NCI-H146 treated with DMSO at 0.1 percent for 48 hours (cell line): ENCODE measurements at regions not wholly inside any gene's neighbourhood (a gene's known extent, or its start where the extent isn't known, plus 50 kb on each side); places are given as distances from the start of the nearest gene placed in this dataset.

Experiments used
- DNase-seq: peaks from one replicate; lab custom pipeline; 2025; ENCODE audit not compliant: unreplicated experiment; lab: John Stamatoyannopoulos, UW

GRCh38 chr20:51100617-51101016 is 77.7 kb upstream of the KCNG1 start:
- DNase-seq = no peak

GRCh38 chr20:51098284-51098810 is 75.4 kb upstream of the KCNG1 start:
- DNase-seq = no peak

GRCh38 chr20:51097351-51098120 is 74.6 kb upstream of the KCNG1 start:
- no peak for DNase-seq

DNA sequence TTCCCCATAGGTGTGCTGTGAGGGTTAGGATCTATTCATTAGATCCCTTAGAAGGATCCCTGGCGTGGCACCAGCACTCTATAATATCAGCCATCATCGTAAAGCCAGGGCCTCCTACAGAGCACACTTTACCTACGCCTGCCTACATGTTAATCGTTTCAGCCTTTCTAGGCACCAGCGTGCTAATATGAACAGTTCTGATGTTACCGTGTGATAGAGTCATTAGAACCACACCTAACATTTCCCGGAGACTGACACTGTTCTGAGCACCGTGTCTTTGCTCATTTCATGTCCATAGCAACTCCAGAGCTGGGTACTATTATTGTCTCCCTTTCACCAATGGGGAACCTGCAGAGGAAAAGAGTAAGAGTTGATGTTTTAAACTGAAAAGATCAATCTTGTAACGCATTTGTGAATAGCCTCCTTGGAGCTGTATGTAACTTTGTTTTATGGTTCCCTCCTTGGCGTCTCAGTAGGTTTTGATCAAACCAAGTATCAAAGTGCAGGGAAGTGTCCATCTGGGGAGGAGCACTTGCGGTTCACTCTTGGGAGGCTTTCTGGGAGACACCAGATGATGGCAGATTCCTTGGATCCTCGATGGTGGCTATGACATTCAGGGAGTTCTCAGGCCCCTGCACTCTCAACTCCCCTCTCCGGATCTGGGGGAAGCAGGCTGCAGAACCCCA is 73.8 kb upstream of the KCNG1 start:
- DNase-seq = no peak

GRCh38 chr20:51095633-51096521 is 73.0 kb upstream of the KCNG1 start:
- no peak for DNase-seq

GRCh38 chr20:51094221-51094620 is 71.3 kb upstream of the KCNG1 start:
- DNase-seq = no peak

DNA sequence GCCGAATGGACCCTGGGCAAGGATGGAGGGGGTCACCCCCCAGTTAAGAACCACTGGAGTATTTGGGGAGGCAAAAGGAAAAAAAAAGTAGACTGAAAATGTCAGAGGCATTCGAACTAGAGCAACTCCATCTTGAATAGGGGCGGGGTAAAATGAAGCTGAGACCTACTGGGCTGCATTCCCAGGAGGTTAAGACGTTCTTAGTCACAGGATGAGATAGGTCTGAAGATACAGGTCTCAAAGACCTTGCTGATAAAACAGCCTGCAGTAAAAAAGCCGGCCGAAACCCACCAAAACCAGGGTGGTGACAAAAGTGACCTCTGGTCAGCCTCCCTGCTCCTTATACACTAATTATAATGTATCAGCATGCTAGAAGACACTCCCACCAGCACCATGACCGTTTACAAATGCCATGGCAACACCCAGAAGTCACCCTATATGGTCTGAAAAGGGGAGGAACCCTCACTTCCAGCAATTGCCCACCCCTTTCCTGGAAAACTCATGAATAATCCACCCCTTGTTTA is 70.4 kb upstream of the KCNG1 start:
- no peak for DNase-seq

GRCh38 chr20:51092338-51092737 is 69.4 kb upstream of the KCNG1 start:
- DNase-seq = no peak

GRCh38 chr20:51091406-51092195 is 68.7 kb upstream of the KCNG1 start:
- DNase-seq = no peak

DNA sequence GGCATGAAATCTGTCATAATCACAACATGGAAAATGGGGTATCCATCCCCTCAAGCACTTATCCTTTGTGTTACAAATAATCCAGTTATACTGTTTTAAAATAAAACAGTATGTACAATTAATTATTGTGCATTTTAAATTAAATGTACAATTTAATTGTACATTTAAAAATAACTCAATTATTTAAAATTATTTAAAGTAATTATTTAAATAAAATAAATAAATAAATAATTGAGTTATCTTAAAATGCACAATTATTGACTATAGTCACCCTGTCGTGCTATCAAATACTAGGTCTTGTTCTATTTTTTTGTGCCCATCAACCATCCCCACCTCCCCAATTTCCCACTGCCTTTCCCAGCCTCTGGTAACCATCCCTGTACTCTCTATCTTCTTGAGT is 66.9 kb upstream of the KCNG1 start:
- no peak for DNase-seq

- DNase-seq = no peak
These were observed 66.4 kb upstream of the KCNG1 start for GRCh38 chr20:51089272-51089781.

DNA sequence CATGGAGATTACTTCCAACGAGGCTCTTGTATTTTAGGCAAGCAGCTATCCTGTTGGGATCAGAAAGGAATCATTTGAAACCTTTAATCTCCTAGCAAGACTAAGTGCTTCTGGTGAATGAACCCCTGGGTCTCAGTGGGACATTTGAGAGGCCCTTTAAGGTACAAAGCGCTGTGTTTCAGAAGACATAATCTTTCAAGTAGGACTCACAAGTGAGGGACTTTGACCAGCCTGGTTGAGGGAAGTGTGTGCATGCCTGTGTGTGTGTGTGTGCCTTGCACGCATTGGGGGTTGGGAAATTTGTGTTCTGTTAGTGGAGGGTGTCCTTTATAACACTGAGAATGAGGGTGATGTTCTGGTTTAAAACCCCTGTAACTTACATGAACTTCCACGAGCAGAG is 64.4 kb upstream of the KCNG1 start:
- DNase-seq = no peak

DNA sequence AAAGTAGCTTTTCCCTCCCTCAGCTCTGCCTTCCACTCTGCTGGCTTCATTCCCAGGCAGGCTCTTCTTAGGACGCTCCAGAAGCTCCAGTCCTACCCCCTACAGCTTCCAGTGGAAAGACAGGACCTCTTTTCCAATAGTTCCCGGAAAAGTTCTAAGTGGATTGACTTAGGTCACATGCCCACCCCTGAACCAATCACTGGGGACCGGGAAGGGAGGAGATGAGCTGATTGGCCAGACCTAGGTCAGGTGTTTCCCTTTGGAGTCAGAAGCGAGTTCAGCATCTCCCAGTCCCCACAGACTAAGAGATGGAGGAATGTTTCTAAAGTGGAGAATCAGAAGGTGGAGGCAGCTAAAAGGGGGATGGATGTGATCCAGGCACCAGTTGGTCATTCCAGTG is 62.9 kb upstream of the KCNG1 start:
- DNase-seq = no peak

- no peak for DNase-seq
These were observed 61.9 kb upstream of the KCNG1 start for GRCh38 chr20:51084593-51085377.

DNA sequence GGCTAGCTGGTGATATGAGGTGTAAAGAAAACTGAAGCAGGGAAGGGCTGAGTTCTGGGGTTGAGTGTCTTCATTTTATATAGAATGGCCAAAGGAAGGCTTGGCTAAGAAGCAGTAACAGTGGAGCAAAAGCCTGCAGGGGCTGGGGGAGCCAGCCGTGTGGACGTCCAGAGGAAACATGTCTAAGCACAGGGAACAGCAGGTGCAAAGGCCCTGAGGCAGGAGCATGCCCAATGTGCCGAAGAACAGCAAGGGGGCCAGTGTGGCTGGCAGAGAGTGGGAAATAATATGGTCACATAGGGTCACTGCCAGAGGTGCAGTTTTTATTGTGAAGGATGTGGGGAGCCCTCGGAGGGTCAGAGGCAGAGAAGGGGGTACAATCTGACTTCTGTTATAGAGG is 60.5 kb upstream of the KCNG1 start:
- DNase-seq = no peak

- DNase-seq = no peak
These were observed 60.1 kb upstream of the KCNG1 start for GRCh38 chr20:51082988-51083387.

DNA sequence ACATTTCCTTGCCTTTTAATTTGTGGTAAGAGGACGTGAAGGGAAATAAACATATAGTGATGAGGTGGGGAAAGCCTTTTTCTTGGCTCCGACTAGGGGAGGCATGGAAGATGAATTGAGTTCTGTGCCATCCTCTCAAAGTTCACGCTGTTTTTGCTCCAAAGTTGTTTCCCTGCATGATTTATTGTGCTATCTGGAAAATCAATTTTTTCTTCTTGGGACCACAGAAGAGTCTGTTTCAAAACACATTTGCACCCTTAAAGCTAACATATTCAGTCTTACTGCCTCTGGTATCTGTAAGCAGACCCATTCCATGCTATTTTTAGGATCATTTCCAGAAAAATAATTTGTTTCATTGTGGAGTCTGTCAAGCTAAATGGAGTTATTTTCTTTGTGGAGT is 57.6 kb upstream of the KCNG1 start:
- DNase-seq = no peak

DNA sequence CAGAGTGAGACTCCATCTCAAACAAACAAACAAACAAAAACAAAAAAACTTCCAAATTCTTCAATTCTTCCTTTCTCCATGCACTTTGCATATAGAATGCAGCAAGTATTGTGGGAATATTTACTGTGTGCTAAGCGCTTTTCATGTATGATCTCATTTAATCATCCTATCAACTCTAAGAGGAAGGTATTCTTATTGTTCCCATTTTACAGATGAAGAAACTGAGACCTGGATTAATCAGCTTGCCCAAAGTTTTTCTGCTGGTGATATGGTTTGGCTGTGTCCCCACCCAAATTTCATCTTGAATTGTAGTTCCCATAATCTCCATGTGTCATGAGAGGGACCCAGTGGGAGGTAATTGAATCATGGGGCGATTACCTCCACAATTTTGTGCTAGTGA is 56.6 kb upstream of the KCNG1 start:
- DNase-seq = no peak

- DNase-seq = no peak
These were observed 54.8 kb upstream of the KCNG1 start for GRCh38 chr20:51077686-51078060.
